Heart left ventricle (tissue), 16 donors: ENCODE measurements at regions not wholly inside any gene's neighbourhood (a gene's known extent, or its start where the extent isn't known, plus 50 kb on each side); places are given as distances from the start of the nearest gene placed in this dataset.

Source experiments
- ATAC-seq, 4 donors: fragments of 200-7000 bp; cut with Tn5 transposase; one replicate each; pipeline ENCODE4 v1.9.1; 2020 to 2022; ENCODE audit warnings: moderate library complexity in 4 of 4, mild to moderate bottlenecking in 3 of 4, moderate number of reproducible peaks in 1 of 4
- DNase-seq, 5 donors: peaks; one replicate each; pipeline ENCODE4 v3.0.0-alpha.2; 2020
- H3K27ac ChIP-seq, 12 donors: fragments of 200-600 bp; sonication (generic) in 4 of 12; one replicate each; pipeline versions ENCODE4 v1.5.0 to v1.8.0; 2016 to 2022; ENCODE audit warnings: mild to moderate bottlenecking in 2 of 12
- H3K27me3 ChIP-seq, 9 donors: fragments of 200-600 bp; sonication (generic) in 2 of 9; one replicate each; pipeline versions ENCODE4 v1.5.1 to v1.8.0; 2016 to 2022; ENCODE audit warnings: mild to moderate bottlenecking in 3 of 9
- H3K36me3 ChIP-seq, 9 donors: fragments of 200-600 bp; sonication (generic) in 2 of 9; one replicate each; pipeline versions ENCODE4 v1.5.0 to v1.8.0; 2018 to 2022; ENCODE audit warnings: mild to moderate bottlenecking in 2 of 9
- H3K4me1 ChIP-seq, 12 donors: fragments of 200-600 bp; sonication (generic) in 4 of 12; one replicate each; pipeline versions ENCODE4 v1.5.0 to v1.8.0; 2016 to 2022; ENCODE audit warnings: mild to moderate bottlenecking in 3 of 12
- H3K4me3 ChIP-seq, 12 donors: fragments of 200-600 bp; sonication (generic) in 4 of 12; one replicate each; pipeline versions ENCODE4 v1.5.0 to v1.8.0; 2017 to 2022; ENCODE audit warnings: mild to moderate bottlenecking in 9 of 12, moderate library complexity in 4 of 12
- H3K9me3 ChIP-seq, 12 donors: fragments of 200-600 bp; sonication (generic) in 4 of 12; one replicate each; pipeline versions ENCODE4 v1.5.0 to v1.8.0; 2016 to 2022; ENCODE audit warnings: mild to moderate bottlenecking in 1 of 12
- POLR2A ChIP-seq, 2 donors: fragments of 450-650 bp; IDR thresholded peaks; one replicate each; pipeline ENCODE4 v1.6.1; 2017; ENCODE audit warnings: antibody characterized with exemption in 2 of 2, mild to moderate bottlenecking in 2 of 2, moderate library complexity in 2 of 2
- WGBS, 4 donors: extraction: QIAGEN DNeasy Blood & Tissue Kit in 2 of 4; methylation state at CpG; one replicate each; pipeline versions ENCODE4 v1.1.5 to v1.1.7; 2013 to 2018; 5-methylcytosine and 5-hydroxymethylcytosine counted together
- intact Hi-C, 10 donors: fragments of 100-400 bp; cut with DNase I; formaldehyde crosslinking; loops; one replicate each; pipeline versions ENCODE4 v1.11.1 to v1.14.2; 2022
- TF ChIP-seq, protein P1 (sequence below), 12 donors: fragments of 200-600 bp; sonication (generic) in 4 of 12; IDR thresholded peaks; one replicate each; pipeline versions ENCODE4 v1.5.0 to v1.8.0; 2018 to 2022; ENCODE audit warnings: antibody characterized with exemption in 12 of 12, mild to moderate bottlenecking in 5 of 12
- donor health status: ischemic (EF 13 %, LVEDD 7.1; RV severe dilation, severe dysfunction).
- donor health status: healthy with polysubstance abuse.
- donor health status: DM: no; HTN: yes; CAD: no.
- donor health status: DM: no; HTN: no; CAD: no.
- donor health status: ischemic (EF 25% LVEDD 6.9; RV normal size, moderate dysfunction).
- donor health status: ischemic (EF 25% LVEDD 5.7; RV mildly dilated, moderate dysfunction).
- donor health status: healthy.
- donor health status: DM: yes; HTN: yes; CAD: no.
- donor health status: ischemic (EF 35%, LVEDD 5.7; RV mildly dilated, moderate dysfunction).
- donor health status: nonischemic (EF 11% LVEDD 7.7; RV severe dilation, severe dysfunction).
- donor health status: DM: yes; HTN: yes; CAD: no.
- donor health status: PGD.
- donor health status: ischemic (EF 29% LVEDD 5.4; RV normal size, mild dysfunction).
- donor health status: nonischemic (EF 23%, LVEDD 6.1; RV moderate dilation, normal function).

- Histone ChIP-seq H3K4me3 (no peak overlapping the region), H3K9me3 (peaks cover 0 to 10% (median 0%) of the 10 kb centered on the region in 12 donors), H3K27me3 (peaks cover 0 to 13% (median 0%) of the 10 kb centered on the region in 9 donors), H3K27ac (no peak overlapping the region), H3K36me3 (no peaks in the 10 kb centered on the region), H3K4me1 (peaks cover 0 to 14% (median under 1%) of the 10 kb centered on the region in 12 donors)
- no peak for TF ChIP-seq POLR2A (IDR thresholded peaks at IDR 0.05)
- TF ChIP-seq, protein P1, sequence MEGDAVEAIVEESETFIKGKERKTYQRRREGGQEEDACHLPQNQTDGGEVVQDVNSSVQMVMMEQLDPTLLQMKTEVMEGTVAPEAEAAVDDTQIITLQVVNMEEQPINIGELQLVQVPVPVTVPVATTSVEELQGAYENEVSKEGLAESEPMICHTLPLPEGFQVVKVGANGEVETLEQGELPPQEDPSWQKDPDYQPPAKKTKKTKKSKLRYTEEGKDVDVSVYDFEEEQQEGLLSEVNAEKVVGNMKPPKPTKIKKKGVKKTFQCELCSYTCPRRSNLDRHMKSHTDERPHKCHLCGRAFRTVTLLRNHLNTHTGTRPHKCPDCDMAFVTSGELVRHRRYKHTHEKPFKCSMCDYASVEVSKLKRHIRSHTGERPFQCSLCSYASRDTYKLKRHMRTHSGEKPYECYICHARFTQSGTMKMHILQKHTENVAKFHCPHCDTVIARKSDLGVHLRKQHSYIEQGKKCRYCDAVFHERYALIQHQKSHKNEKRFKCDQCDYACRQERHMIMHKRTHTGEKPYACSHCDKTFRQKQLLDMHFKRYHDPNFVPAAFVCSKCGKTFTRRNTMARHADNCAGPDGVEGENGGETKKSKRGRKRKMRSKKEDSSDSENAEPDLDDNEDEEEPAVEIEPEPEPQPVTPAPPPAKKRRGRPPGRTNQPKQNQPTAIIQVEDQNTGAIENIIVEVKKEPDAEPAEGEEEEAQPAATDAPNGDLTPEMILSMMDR (IDR thresholded peaks at IDR 0.05): no peak
- intact Hi-C loops: no loop called here
- ATAC-seq (no peak), DNase-seq (no peak)
Measured at GRCh38 chr20:60092729-60093128, 134.5 kb downstream of the CDH26 start.

- DNase-seq (peak in 2 of 5 donors; percentile 22 to 47), ATAC-seq (peak in 3 of 4 donors; percentile 57 to 74 (median 70))
- peaks cover 0 to 15% (median 0%) of the 10 kb centered on the region in 12 donors for H3K9me3 ChIP-seq
- H3K27ac ChIP-seq: no peak overlapping the region
- H3K4me1 ChIP-seq: peaks cover 0 to 14% (median 0%) of the 10 kb centered on the region in 12 donors
- H3K36me3 ChIP-seq: no peaks in the 10 kb centered on the region
- peaks cover 0 to 3% (median 0%) of the 10 kb centered on the region in 9 donors for H3K27me3 ChIP-seq
- WGBS, 4 donors: 46 to 58% (median 49%) methylated on average over 5 of the region's 5 CpGs
- TF ChIP-seq, protein P1 (IDR thresholded peaks at IDR 0.05): no peak
- TF ChIP-seq POLR2A (IDR thresholded peaks at IDR 0.05): no peak
- no peak overlapping the region for H3K4me3 ChIP-seq
- intact Hi-C loops: no loop called here
Measured at GRCh38 chr20:60095456-60095855, 137.2 kb downstream of the CDH26 start.

- intact Hi-C loops: no loop called here
- TF ChIP-seq POLR2A (IDR thresholded peaks at IDR 0.05): no peak
- TF ChIP-seq, protein P1 (IDR thresholded peaks at IDR 0.05): no peak
- no peaks in the 10 kb centered on the region for H3K36me3 ChIP-seq
- H3K27ac ChIP-seq: no peak overlapping the region
- H3K27me3 ChIP-seq: peaks cover 0 to 3% (median 0%) of the 10 kb centered on the region in 9 donors
- DNase-seq: no peak
- H3K4me3 ChIP-seq: no peak overlapping the region
- WGBS, 4 donors: 61 to 76% (median 69%) methylated on average over 10 of the region's 10 CpGs
- H3K9me3 ChIP-seq: peaks cover 0 to 15% (median 0%) of the 10 kb centered on the region in 12 donors
- peak in 1 of 4 donors; percentile 26 for ATAC-seq
- peaks cover 0 to 16% (median 0%) of the 10 kb centered on the region in 12 donors for H3K4me1 ChIP-seq
Measured at GRCh38 chr20:60096166-60096565, 137.9 kb downstream of the CDH26 start.

DNA sequence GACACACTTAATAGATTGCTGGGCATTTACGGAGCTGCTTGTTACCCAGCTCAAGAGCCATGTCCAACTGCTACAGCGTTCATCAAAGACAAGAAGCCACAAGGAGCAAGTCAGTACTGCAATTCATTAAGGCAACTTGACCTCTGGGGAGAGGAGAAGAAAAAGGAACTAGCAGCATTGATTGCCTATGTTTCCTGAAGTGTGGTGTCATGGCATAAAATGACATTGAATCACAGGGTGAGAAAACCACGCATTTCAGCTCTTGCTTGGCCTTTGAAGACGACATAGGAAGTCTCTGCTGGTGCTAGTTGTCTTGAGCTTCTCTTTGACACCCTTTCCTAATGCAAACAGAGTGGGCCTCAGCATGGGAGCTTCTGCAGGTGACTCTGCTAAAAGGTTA, 139.1 kb downstream of the CDH26 start:
- intact Hi-C loops: no loop called here
- DNase-seq: no peak
- Histone ChIP-seq H3K27ac (no peak overlapping the region), H3K9me3 (peaks cover 0 to 15% (median 0%) of the 10 kb centered on the region in 12 donors), H3K4me1 (peaks cover 0 to 19% (median 0%) of the 10 kb centered on the region in 12 donors), H3K36me3 (no peaks in the 10 kb centered on the region), H3K27me3 (peaks cover 0 to 3% (median 0%) of the 10 kb centered on the region in 9 donors), H3K4me3 (no peak overlapping the region)
- 60 to 79% (median 72%) methylated on average over 4 of the region's 4 CpGs for WGBS, 4 donors
- peak in 1 of 4 donors; percentile 50 for ATAC-seq
- TF ChIP-seq, protein P1 (IDR thresholded peaks at IDR 0.05): no peak
- TF ChIP-seq POLR2A (IDR thresholded peaks at IDR 0.05): no peak
